ENCODE measurements at regions not wholly inside any gene's neighbourhood (a gene's known extent, or its start where the extent isn't known, plus 50 kb on each side); places are given as distances from the start of the nearest gene placed in this dataset.

- ChIA-PET POLR2A (no interaction called here), CTCF (interaction anchor here (1.0 to 3.5 kb wide), 6 partner anchors 12 to 213 kb away, joined by 3 to 31 read pairs (median 3); partner anchors contain the start of gene TNFRSF21)
- no peaks in the 10 kb centered on the region for H3K27me3 Mint-ChIP-seq
- no peaks in the 10 kb centered on the region for H3K36me3 Mint-ChIP-seq (ENCODE audit: low read depth)
- no peak overlapping the region for H3K27ac Mint-ChIP-seq
- H3K9me3 Mint-ChIP-seq: no peaks in the 10 kb centered on the region
- DNase-seq (no peak), ATAC-seq (ENCODE audit: low read depth) (peak; percentile 67)
- H3K4me3 Mint-ChIP-seq: no peak overlapping the region
- no peaks in the 10 kb centered on the region for H3K4me1 Mint-ChIP-seq
- TF ChIP-seq, protein P1, sequence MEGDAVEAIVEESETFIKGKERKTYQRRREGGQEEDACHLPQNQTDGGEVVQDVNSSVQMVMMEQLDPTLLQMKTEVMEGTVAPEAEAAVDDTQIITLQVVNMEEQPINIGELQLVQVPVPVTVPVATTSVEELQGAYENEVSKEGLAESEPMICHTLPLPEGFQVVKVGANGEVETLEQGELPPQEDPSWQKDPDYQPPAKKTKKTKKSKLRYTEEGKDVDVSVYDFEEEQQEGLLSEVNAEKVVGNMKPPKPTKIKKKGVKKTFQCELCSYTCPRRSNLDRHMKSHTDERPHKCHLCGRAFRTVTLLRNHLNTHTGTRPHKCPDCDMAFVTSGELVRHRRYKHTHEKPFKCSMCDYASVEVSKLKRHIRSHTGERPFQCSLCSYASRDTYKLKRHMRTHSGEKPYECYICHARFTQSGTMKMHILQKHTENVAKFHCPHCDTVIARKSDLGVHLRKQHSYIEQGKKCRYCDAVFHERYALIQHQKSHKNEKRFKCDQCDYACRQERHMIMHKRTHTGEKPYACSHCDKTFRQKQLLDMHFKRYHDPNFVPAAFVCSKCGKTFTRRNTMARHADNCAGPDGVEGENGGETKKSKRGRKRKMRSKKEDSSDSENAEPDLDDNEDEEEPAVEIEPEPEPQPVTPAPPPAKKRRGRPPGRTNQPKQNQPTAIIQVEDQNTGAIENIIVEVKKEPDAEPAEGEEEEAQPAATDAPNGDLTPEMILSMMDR (IDR thresholded peaks at IDR 0.05): no peak
- intact Hi-C loops (cut with micrococcal nuclease): loop anchor here (1.0 to 2.0 kb wide), 3 partner anchors 149 to 683 kb away; no protein-coding TSS in a partner anchor
Observed at GRCh38 chr6:47097092-47097945, 55.2 kb upstream of the ADGRF1 start.

DNA sequence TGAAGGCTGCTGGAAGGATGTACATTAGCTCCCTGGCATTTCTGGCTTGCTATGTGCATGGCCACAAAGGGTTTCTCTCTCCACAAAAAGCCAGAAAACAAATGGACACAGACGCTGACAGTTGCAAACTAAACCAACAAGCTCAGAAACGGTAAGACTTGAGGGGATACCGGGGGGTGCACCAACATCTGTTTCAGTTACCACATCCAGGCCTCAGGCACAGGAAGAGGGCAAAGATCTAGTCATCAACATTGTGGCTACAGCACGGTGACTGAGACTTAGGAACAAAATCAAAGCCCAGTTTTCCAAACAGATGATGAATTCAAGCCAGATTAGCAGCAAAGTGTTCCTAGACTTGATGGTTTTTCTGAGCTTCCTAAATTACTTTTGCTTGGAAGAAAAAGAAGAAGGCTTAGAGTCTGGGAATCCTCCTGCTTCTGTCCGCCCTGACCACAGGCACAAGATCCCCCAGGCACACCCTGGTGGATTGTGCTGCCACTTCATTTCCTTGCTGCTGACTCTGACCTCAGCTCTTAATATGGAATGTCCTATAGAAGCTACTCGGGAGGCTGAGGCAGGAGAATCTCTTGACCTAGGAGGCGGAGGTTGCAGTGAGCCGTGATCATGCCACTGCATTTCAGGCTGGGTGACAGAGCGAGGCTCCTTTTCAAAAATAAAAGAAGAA lies 54.2 kb upstream of the ADGRF1 start:
- Mint-ChIP-seq H3K4me1 (no peaks in the 10 kb centered on the region), H3K27ac (no peak overlapping the region), H3K36me3 (ENCODE audit: low read depth) (no peaks in the 10 kb centered on the region), H3K4me3 (no peak overlapping the region), H3K9me3 (no peaks in the 10 kb centered on the region), H3K27me3 (no peaks in the 10 kb centered on the region)
- ChIA-PET CTCF (interaction anchor here (3.5 kb wide), 1 partner anchor 214 kb away, joined by 31 read pairs; the partner anchor contains the start of gene TNFRSF21), POLR2A (no interaction called here)
- no peak for ATAC-seq (ENCODE audit: low read depth)
- no peak for DNase-seq
- TF ChIP-seq, protein P1 (IDR thresholded peaks at IDR 0.05): no peak
- intact Hi-C loops (cut with micrococcal nuclease): loop anchor here (2.0 kb wide), 1 partner anchor 150 kb away; no protein-coding TSS in a partner anchor

DNA sequence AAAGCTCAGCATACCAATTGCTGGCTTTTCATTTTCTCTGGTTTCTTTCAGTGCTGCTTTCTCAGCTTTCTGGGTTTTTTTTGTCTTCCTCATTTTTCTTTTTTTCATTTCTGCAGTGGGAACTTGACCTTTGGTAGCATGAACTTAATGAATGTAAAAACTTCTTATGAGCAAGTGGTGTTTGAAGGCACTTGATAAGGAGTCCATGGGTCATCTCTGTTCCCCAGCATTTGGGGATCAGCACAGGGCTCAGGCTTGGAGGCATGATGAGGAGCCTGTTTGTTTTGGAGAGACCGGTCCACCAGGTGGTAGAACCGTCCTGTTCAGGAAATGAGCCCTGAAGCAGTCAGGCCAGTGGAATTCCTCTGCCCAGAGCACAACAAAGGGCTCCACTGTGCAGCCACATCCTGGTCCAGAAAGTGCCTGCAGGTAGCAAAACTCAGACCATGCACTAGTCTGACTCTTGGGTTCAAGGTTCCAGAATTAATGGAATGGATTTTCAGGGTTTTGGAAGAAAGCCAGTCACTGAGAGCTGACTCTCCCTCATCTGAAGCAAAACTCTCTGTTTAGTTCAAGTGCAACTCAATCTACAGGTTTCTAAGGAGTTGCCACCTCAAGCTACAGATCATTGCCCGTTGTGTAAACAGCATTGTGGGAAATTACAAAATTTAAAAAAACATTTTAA lies 52.3 kb upstream of the ADGRF1 start:
- ATAC-seq (ENCODE audit: low read depth) (no peak), DNase-seq (no peak)
- Mint-ChIP-seq H3K27ac (no peak overlapping the region), H3K4me3 (no peak overlapping the region), H3K36me3 (ENCODE audit: low read depth) (no peaks in the 10 kb centered on the region), H3K27me3 (no peaks in the 10 kb centered on the region), H3K9me3 (no peaks in the 10 kb centered on the region), H3K4me1 (no peaks in the 10 kb centered on the region)
- ChIA-PET CTCF (interaction anchor here (1.2 kb wide), 3 partner anchors 213 to 217 kb away, joined by 3 to 5 read pairs (median 4); partner anchors contain the start of gene TNFRSF21), POLR2A (no interaction called here)
- intact Hi-C loops (cut with micrococcal nuclease): no loop called here
- TF ChIP-seq, protein P1 (IDR thresholded peaks at IDR 0.05): no peak

GRCh38 chr6:47093169-47093568 lies 51.0 kb upstream of the ADGRF1 start:
- intact Hi-C loops (cut with micrococcal nuclease): no loop called here
- H3K27me3 Mint-ChIP-seq: no peaks in the 10 kb centered on the region
- no peak overlapping the region for H3K4me3 Mint-ChIP-seq
- POLR2A ChIA-PET: no interaction called here
- no peaks in the 10 kb centered on the region for H3K4me1 Mint-ChIP-seq
- no peak overlapping the region for H3K27ac Mint-ChIP-seq
- TF ChIP-seq, protein P1 (IDR thresholded peaks at IDR 0.05): no peak
- H3K36me3 Mint-ChIP-seq (ENCODE audit: low read depth): no peaks in the 10 kb centered on the region
- no peak for ATAC-seq (ENCODE audit: low read depth)
- no peak for DNase-seq
- CTCF ChIA-PET: interaction anchor here (1.2 kb wide), 1 partner anchor 215 kb away, joined by 4 read pairs; no protein-coding TSS in a partner anchor
- no peaks in the 10 kb centered on the region for H3K9me3 Mint-ChIP-seq

Measured in activated B cell treated with CpG ODN at 0.5 μM for 24 hours (primary cell).